GM18517 (cell line): ENCODE measurements at regions not wholly inside any gene's neighbourhood (a gene's known extent, or its start where the extent isn't known, plus 50 kb on each side); places are given as distances from the start of the nearest gene placed in this dataset.
"Not testable (repeated sequence)": the region's sequence is repeated elsewhere in the genome, so short reads cannot be mapped to it uniquely, and the experiment has no call there.

Experiments
- ATAC-seq: cut with Tn5 transposase; IDR thresholded peaks from one replicate; pipeline ENCODE4 v1.9.1; 2021; ENCODE audit warnings: mild to moderate bottlenecking, moderate library complexity; ENCODE audit not compliant: unreplicated experiment

- no peak for ATAC-seq
These were observed 92.3 kb upstream of the BTG1 start for GRCh38 chr12:92237762-92238523.

- ATAC-seq = no peak
These were observed 91.6 kb upstream of the BTG1 start for GRCh38 chr12:92237262-92237661.

GRCh38 chr12:92235703-92236472, 90.2 kb upstream of the BTG1 start:
- ATAC-seq = no peak

GRCh38 chr12:92234533-92234932, 88.9 kb upstream of the BTG1 start:
- ATAC-seq = no peak

GRCh38 chr12:92233346-92234015, 87.8 kb upstream of the BTG1 start:
- ATAC-seq = no peak

GRCh38 chr12:92232371-92232932, 86.8 kb upstream of the BTG1 start:
- ATAC-seq = not testable (repeated sequence)

- not testable (repeated sequence) for ATAC-seq
These were observed 86.3 kb upstream of the BTG1 start for GRCh38 chr12:92231945-92232344.

GRCh38 chr12:92231532-92231931, 85.9 kb upstream of the BTG1 start:
- not testable (repeated sequence) for ATAC-seq

GRCh38 chr12:92229381-92229780, 83.7 kb upstream of the BTG1 start:
- no peak for ATAC-seq

- no peak for ATAC-seq
These were observed 81.3 kb upstream of the BTG1 start for GRCh38 chr12:92226961-92227360.

- no peak for ATAC-seq
These were observed 80.5 kb upstream of the BTG1 start for GRCh38 chr12:92226071-92226661.

GRCh38 chr12:92224685-92225331, 79.2 kb upstream of the BTG1 start:
- no peak for ATAC-seq

GRCh38 chr12:92223481-92223880, 77.8 kb upstream of the BTG1 start:
- ATAC-seq = no peak

GRCh38 chr12:92221656-92222315, 76.1 kb upstream of the BTG1 start:
- ATAC-seq = no peak

GRCh38 chr12:92218394-92219077, 72.9 kb upstream of the BTG1 start:
- ATAC-seq = no peak

GRCh38 chr12:92216092-92216491, 70.4 kb upstream of the BTG1 start:
- no peak for ATAC-seq

- no peak for ATAC-seq
These were observed 69.7 kb upstream of the BTG1 start for GRCh38 chr12:92215358-92215757.

GRCh38 chr12:92213166-92213565, 67.5 kb upstream of the BTG1 start:
- ATAC-seq = no peak

- no peak for ATAC-seq
These were observed 64.4 kb upstream of the BTG1 start for GRCh38 chr12:92210071-92210470.
